Activated T-cell treated with anti-CD3 and anti-CD28 coated beads, Interleukin-2, amount 50 U/mL, for 72 hours (primary cell): ENCODE measurements at regions not wholly inside any gene's neighbourhood (a gene's known extent, or its start where the extent isn't known, plus 50 kb on each side); places are given as distances from the start of the nearest gene placed in this dataset.

Experiments used
- ATAC-seq, 2 donors: fragments of 150-1000 bp; cut with Tn5 transposase; replicated peaks in 1 of 2; 2 replicates each; pipeline ENCODE4 v1.10.0; 2021; ENCODE audit warnings: moderate library complexity in 2 of 2, mild to moderate bottlenecking in 1 of 2
- DNase-seq, 2 donors: peaks; one replicate each; pipeline ENCODE4 v3.0.0; 2021 to 2022; ENCODE audit warnings: mixed read lengths in 1 of 2
- H3K27ac Mint-ChIP-seq: one replicate; pipeline ENCODE4 v1.8.0; 2022; ENCODE audit warnings: mild to moderate bottlenecking, moderate library complexity, mixed read lengths
- H3K27me3 Mint-ChIP-seq: one replicate; pipeline ENCODE4 v1.8.0; 2022; ENCODE audit warnings: low read depth, mixed read lengths
- H3K36me3 Mint-ChIP-seq, 2 donors: one replicate each; pipeline ENCODE4 v1.8.0; 2022; ENCODE audit warnings: mixed read lengths in 2 of 2, mild to moderate bottlenecking in 1 of 2; ENCODE audit not compliant: insufficient read depth in 2 of 2
- H3K4me1 Mint-ChIP-seq: one replicate; pipeline ENCODE4 v1.8.0; 2022; ENCODE audit warnings: low read depth, mixed read lengths
- H3K4me3 Mint-ChIP-seq, 2 donors: one replicate each; pipeline ENCODE4 v1.8.0; 2022; ENCODE audit warnings: mild to moderate bottlenecking in 2 of 2, mixed read lengths in 2 of 2, moderate library complexity in 2 of 2
- H3K9me3 Mint-ChIP-seq, 2 donors: one replicate each; pipeline ENCODE4 v1.8.0; 2022; ENCODE audit warnings: mixed read lengths in 2 of 2

DNA sequence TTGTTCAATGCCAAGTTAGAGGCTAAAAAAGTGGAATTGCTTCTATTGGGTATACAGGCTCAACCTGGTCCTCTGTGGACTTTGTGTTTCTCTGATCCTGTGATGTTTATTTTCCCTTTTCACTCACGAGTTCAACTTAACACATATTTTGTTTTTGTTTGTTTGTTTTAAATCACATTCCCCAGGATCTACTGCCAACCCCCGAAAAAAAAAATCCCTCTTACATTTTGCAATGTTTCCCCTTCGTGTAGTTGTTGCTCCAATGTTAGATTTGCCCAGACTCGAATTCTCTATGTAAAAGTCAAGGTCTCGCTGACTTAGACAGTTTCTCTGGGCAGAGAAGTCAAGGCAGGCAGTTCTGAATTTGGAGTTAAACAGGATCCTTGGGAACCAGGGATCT lies 876.4 kb downstream of the CCSER2 start:
- Mint-ChIP-seq H3K9me3 (peaks cover 3 to 5% of the 10 kb centered on the region in 2 donors), H3K27me3 (peaks cover 6% of the 10 kb centered on the region), H3K4me1 (no peaks in the 10 kb centered on the region), H3K4me3 (no peak overlapping the region), H3K36me3 (no peaks in the 10 kb centered on the region), H3K27ac (no peak overlapping the region)
- DNase-seq, result no peak
- ATAC-seq, result no peak

DNA sequence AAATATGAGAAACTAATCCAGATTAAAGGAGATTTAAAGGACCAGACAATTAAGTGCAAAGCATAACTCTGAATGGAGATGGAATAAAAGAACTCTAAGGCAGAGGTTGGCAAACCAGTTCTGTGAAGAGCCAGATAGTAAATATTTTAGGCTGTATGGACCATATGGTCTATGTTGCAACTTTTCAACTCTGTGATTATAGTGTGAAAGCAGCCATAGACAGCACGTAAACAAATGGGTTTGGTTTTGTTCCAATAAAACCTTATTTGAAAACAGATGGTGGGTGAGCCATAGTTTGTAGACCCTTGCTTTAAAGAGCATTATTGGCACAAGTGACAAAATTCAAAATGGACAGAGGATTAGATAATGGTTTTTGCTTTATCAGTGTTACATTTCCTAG lies 884.1 kb downstream of the CCSER2 start:
- Mint-ChIP-seq H3K9me3 (peaks cover 2 to 6% of the 10 kb centered on the region in 2 donors), H3K4me1 (no peaks in the 10 kb centered on the region), H3K4me3 (no peak overlapping the region), H3K36me3 (no peaks in the 10 kb centered on the region), H3K27ac (no peak overlapping the region), H3K27me3 (no peaks in the 10 kb centered on the region)
- ATAC-seq (no peak), DNase-seq (no peak)

DNA sequence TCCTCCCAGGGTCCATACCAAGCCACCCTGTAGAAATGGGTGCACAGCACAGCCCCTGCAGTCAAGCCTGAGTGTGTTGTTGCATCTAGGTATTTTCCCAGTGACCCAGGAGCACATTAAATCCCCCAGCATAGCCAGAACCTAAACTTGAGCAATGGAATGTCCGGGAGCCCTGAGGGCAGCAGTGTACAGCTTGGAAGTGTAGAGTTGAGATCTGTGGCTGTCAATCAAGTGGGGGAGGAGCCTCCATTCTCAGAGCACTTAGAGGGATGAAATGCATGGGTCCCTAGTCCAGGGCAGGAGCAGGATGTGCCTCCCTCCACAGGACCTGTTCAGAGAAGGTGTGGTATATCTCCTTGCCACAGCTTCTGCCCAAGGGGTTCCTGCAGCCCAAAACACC lies 885.1 kb downstream of the CCSER2 start:
- H3K4me1 Mint-ChIP-seq, result no peaks in the 10 kb centered on the region
- H3K27ac Mint-ChIP-seq, result no peak overlapping the region
- peaks cover 1 to 2% of the 10 kb centered on the region in 2 donors for H3K9me3 Mint-ChIP-seq
- H3K36me3 Mint-ChIP-seq, result no peaks in the 10 kb centered on the region
- no peaks in the 10 kb centered on the region for H3K27me3 Mint-ChIP-seq
- DNase-seq (no peak), ATAC-seq (no peak)
- no peak overlapping the region for H3K4me3 Mint-ChIP-seq

DNA sequence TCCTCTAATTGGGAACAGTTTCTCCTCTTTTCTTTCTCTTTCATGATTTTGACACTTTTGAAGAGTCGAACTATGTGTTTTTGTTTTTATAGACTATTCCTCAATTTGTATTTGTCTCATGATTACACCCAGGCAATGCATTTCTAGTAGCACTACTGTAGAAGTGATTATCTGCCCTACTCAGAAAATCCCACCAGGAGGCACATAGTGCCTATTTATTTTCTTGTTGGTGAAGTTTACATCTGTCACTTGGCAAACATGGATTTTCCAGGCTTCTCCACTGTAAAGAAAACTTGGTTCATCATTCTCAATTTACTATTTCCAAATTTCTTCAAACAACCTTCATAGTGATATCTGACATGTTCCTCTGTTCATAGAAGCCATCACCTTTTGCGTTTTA lies 893.9 kb downstream of the CCSER2 start:
- Mint-ChIP-seq H3K36me3 (no peaks in the 10 kb centered on the region), H3K27ac (no peak overlapping the region), H3K4me3 (no peak overlapping the region), H3K4me1 (no peaks in the 10 kb centered on the region), H3K9me3 (peaks cover 0 to 3% of the 10 kb centered on the region in 2 donors), H3K27me3 (no peaks in the 10 kb centered on the region)
- ATAC-seq (no peak), DNase-seq (no peak)

DNA sequence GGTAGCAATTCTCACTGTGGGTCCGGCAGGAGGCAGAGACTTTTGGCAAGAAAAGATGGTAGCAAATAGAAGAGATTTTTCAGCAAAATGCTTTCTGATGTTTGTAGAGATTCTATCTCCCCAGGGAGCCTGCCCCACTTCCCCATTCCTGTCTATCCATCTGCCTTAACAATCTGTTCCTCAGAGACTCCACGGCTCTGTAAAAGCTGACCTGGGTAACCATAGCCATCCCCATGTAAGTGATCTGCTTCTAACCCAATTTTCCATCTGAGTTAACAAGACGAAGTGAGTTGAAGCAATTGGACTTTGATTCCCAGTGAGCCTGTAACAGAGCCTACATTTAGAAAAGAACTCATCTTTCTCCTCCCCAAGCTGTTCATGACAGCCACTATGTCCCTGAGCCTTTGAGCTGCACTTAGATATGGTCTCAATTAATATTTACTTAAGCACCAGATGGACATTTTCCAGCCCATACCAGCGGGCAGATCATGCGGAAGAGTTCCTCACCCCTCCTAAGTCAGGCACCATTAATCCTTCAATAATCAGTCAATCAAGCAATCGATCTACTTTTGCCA lies 896.1 kb downstream of the CCSER2 start:
- Mint-ChIP-seq H3K36me3 (no peaks in the 10 kb centered on the region), H3K9me3 (peaks cover 0 to 2% of the 10 kb centered on the region in 2 donors), H3K4me1 (no peaks in the 10 kb centered on the region), H3K27me3 (no peaks in the 10 kb centered on the region), H3K4me3 (no peak overlapping the region), H3K27ac (no peak overlapping the region)
- ATAC-seq (no peak), DNase-seq (no peak)

DNA sequence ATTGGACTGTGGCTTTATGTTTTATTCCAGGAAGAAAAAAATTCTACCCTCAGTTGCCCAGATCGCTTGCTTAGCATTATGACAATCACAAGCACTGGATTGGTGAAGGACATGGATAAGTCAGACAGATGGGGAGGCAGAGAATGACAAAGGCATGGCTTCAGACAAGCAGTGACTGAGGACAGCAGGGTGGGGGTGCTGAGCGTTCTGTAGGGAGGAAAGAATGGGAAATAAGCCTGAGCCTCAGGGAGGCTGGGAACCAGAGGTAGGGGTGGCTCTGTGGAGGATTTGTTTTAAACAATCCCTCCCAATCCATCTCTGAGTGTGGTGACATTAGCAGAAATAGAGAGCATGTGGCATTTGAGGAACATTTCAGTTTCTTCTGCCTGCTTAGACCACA lies 896.9 kb downstream of the CCSER2 start:
- DNase-seq, result no peak
- H3K9me3 Mint-ChIP-seq, result no peaks in the 10 kb centered on the region
- H3K27me3 Mint-ChIP-seq, result no peaks in the 10 kb centered on the region
- H3K4me1 Mint-ChIP-seq, result no peaks in the 10 kb centered on the region
- ATAC-seq, result no peak
- H3K4me3 Mint-ChIP-seq, result no peak overlapping the region
- no peak overlapping the region for H3K27ac Mint-ChIP-seq
- H3K36me3 Mint-ChIP-seq, result no peaks in the 10 kb centered on the region

DNA sequence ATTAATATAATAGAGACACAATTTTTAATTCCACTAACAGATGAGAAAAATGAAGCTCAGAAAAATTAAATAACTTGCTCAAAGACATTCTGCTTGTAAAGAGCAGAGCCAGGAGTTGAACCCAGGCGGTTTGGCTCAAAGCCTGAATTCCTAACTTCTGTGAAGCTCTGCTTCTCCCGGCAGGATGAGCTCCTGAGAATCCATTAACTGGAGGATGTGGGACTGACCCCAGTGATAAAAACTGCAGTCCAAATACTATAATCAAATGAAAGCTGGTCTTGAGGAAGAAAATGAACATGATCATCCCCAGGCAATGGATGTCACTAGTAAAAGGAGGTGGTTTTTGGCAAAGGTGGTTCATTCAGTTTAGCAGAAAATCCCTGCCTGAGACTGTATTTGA lies 898.2 kb downstream of the CCSER2 start:
- Mint-ChIP-seq H3K4me1 (no peaks in the 10 kb centered on the region), H3K36me3 (no peaks in the 10 kb centered on the region), H3K4me3 (no peak overlapping the region), H3K27ac (no peak overlapping the region), H3K9me3 (no peaks in the 10 kb centered on the region), H3K27me3 (no peaks in the 10 kb centered on the region)
- no peak for DNase-seq
- ATAC-seq, result no peak

DNA sequence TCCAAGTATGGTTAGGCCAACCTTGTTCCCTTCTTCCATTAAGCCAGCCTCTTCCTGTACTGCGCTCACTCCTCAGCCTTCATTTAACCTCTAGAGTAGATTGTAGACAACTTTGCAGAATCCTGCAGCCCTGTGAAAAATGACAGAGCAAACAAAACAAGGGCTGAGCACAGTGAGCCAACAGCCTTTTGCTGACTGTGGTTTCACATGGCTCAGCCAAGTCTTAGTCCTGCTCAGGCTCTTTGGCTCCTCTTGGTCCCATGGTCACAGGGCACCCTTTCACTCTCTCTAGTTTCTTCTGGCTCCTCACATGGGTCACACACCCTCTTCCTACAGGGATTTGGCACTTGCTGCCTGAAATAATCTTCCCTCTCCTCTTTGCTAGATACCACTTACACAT lies 900.3 kb downstream of the CCSER2 start:
- no peak for ATAC-seq

DNA sequence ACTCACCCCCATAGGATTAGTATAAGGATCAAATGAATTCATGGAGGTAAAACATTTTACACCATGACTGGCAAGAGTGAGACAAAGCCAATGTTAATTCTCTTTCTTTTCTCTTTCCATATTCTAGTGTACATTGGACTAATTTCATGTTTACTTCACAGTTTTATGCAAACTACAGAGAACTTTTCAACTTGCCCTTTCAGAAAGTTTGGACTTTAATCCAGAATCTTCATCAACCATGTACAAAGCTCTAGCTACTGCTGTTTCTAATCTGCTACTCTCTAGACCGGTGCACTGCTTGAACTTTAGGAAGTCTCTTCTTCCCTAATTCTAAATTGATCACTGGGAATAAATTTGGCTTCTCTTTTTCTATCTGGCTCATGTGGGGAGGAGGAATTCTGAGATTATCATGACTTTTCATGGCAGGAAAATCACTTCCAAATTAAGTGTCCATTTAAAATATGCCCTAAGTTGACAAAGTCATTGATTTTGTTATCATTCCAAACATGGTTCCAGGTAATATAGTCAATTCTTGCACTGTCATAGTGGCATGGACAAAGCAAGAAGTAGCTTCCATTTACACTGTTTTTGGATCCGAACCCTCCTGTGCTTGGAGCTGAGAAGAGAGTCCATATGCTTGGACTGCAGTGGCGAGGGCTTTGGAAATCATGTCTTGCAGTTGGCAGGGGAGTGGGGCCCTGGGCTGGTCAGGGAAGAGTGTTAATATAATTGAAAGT lies 903.3 kb downstream of the CCSER2 start:
- Mint-ChIP-seq H3K36me3 (no peaks in the 10 kb centered on the region), H3K9me3 (no peaks in the 10 kb centered on the region), H3K4me1 (no peaks in the 10 kb centered on the region), H3K27me3 (no peaks in the 10 kb centered on the region), H3K4me3 (no peak overlapping the region), H3K27ac (no peak overlapping the region)
- DNase-seq (no peak), ATAC-seq (no peak)

More for the DNA sequence above, 900.3 kb downstream of the CCSER2 start:
- Mint-ChIP-seq H3K36me3 (no peaks in the 10 kb centered on the region), H3K27ac (no peak overlapping the region), H3K27me3 (no peaks in the 10 kb centered on the region), H3K9me3 (no peaks in the 10 kb centered on the region), H3K4me3 (no peak overlapping the region), H3K4me1 (no peaks in the 10 kb centered on the region)
- no peak for DNase-seq

DNA sequence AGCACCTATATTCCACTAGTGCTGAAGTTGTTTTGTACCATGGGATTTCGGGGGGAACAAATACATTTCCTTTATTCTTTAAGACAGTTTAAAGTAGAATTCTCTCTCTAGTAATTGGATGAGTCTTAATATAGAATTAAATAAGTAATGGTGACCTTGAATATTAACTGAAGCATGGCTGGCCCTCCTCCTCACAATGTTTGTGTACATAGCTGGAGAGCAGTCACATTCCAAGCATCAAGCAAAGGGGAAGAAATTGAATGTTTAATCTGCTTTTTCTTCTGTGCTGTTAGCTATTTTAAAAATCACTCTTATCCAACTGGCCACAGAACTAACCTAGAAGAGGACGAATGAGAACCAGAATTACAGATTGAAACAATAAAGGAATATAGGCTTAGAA lies 906.9 kb downstream of the CCSER2 start:
- no peak for ATAC-seq
- Mint-ChIP-seq H3K36me3 (no peaks in the 10 kb centered on the region), H3K27ac (no peak overlapping the region), H3K4me3 (no peak overlapping the region), H3K9me3 (no peaks in the 10 kb centered on the region), H3K27me3 (no peaks in the 10 kb centered on the region), H3K4me1 (no peaks in the 10 kb centered on the region)
- DNase-seq, result no peak

DNA sequence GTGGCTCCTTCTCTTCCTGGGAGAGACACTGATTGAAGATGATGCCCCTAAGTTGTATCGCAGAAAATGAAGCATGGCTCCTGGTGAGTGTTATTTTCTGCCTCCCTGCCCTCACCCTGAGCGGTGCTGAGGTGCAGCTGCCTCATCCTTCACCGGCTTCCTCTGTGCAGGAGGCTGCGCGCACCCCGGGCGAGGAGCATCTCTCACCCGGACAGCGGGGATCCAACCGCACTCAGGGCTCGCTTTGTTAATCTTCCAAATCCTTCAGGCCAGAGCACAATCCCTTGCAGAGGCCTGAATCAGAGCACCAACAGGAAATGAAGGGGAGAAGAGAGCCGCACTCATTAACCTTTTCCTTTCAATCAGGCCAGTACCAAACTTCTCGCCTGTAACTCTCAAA lies 910.3 kb downstream of the CCSER2 start:
- Mint-ChIP-seq H3K27ac (no peak overlapping the region), H3K4me3 (no peak overlapping the region), H3K4me1 (no peaks in the 10 kb centered on the region), H3K27me3 (no peaks in the 10 kb centered on the region), H3K36me3 (no peaks in the 10 kb centered on the region), H3K9me3 (peaks cover 0 to 1% of the 10 kb centered on the region in 2 donors)
- no peak for ATAC-seq
- DNase-seq, result no peak

DNA sequence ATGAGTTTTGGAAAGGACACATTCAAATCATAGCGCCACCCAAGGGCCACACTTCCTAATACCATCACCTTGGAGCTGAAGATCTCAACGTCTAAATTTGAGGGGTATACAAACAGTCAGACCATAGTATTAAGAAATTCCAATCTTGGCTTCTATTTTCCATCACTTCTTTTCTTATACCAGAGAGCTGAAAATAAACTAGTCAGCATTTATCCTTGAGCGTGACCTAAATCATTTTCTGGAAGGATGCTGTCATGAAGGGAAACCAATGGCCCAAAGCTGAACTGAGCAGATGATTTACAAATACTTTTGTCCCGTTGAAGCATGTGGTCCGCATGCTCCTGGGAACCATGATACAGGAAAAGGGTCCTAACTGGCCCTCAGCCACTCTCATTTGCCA lies 921.9 kb downstream of the CCSER2 start:
- Mint-ChIP-seq H3K4me1 (no peaks in the 10 kb centered on the region), H3K36me3 (no peaks in the 10 kb centered on the region), H3K27ac (no peak overlapping the region), H3K9me3 (peaks cover 0 to 3% of the 10 kb centered on the region in 2 donors), H3K4me3 (no peak overlapping the region), H3K27me3 (no peaks in the 10 kb centered on the region)
- DNase-seq, result no peak
- ATAC-seq, result no peak

DNA sequence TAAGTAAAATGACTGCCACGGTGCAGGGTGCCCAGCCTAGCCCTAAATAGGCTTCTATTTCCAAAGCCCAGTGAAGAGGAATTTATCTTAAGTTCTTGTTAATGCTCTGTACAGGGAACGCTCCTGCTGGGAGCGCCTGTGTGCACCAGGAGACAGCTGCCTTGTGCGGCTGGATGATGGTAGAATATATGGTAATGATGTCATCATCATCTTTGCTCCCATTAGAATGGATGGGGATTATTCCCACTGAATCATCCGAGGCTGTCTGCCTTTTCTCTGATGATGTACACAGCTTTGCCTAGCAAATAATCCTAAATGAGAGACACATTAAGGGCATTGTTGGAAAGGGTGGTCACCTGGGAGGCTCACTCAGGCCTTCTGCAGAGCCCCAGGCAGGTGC lies 928.1 kb downstream of the CCSER2 start:
- no peak for DNase-seq
- H3K4me1 Mint-ChIP-seq, result no peaks in the 10 kb centered on the region

DNA sequence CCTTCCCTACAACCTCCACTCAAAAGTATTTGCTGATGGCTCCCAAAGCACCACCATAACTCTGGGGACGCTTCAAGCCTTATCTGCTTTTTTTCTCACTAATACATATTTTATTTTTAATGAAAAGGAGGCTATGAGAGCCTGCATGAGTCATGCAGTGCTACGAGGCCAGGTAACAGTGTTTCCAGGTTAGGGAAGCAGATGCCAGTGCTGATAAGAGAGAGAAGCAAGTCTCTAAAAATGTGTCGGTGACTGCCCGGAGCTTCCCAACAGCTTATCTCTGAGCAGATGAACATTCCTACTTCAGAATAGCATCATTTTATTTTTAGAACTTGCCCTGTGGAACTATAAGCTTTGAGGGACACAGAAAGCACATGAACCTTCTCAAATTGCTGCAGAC lies 931.5 kb downstream of the CCSER2 start:
- ATAC-seq (no peak), DNase-seq (no peak)
- no peak overlapping the region for H3K4me3 Mint-ChIP-seq
- no peaks in the 10 kb centered on the region for H3K9me3 Mint-ChIP-seq
- H3K27ac Mint-ChIP-seq, result no peak overlapping the region
- no peaks in the 10 kb centered on the region for H3K27me3 Mint-ChIP-seq
- H3K36me3 Mint-ChIP-seq, result no peaks in the 10 kb centered on the region
- no peaks in the 10 kb centered on the region for H3K4me1 Mint-ChIP-seq

More for the DNA sequence above, 928.1 kb downstream of the CCSER2 start:
- Mint-ChIP-seq H3K36me3 (no peaks in the 10 kb centered on the region), H3K27me3 (no peaks in the 10 kb centered on the region), H3K9me3 (no peaks in the 10 kb centered on the region), H3K27ac (no peak overlapping the region), H3K4me3 (no peak overlapping the region)
- ATAC-seq, result no peak
